ENCODE measurements at regions not wholly inside any gene's neighbourhood (a gene's known extent, or its start where the extent isn't known, plus 50 kb on each side); places are given as distances from the start of the nearest gene placed in this dataset.

DNA sequence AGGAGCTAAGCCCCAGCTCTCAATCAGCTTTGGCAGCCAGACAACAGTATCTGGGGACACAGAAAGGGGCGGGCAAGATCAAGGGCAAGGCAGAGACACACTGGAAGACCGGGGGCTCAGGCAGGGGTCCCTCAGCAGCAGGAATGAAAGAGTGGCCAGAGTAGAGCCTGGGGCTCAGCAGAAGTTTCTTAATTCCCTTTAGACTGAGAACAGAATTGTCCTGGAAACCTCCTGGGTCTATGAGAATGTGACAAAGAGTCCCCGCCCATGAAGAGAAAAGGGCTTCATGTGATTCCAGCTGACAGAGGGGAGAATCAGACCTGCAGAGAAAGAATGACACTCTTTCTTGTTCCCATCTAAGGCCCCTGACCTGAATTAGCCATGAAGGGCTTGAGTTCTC is 95.2 kb upstream of the CTNNB1 start:
- TF ChIP-seq EZH2 (IDR thresholded peaks at IDR 0.05) (no peak), POLR2AphosphoS5 (IDR thresholded peaks at IDR 0.05; ENCODE audit: borderline replicate concordance, low read depth, low read length) (no peak)

All from SK-N-MC (cell line).